Neuronal stem cell (in vitro differentiated cells): ENCODE measurements at regions not wholly inside any gene's neighbourhood (a gene's known extent, or its start where the extent isn't known, plus 50 kb on each side); places are given as distances from the start of the nearest gene placed in this dataset.
A peak's percentile ranks its signal among the peaks of the same experiment; 100 is the strongest.

ENCODE experiments used
- DNase-seq: peaks from one replicate; pipeline ENCODE4 v3.0.0-alpha.2; 2013; ENCODE audit warnings: low spot score
- H2AFZ ChIP-seq: one replicate; pipeline ENCODE4 v1.6.1; 2013; ENCODE audit warnings: mild to moderate bottlenecking, low read length, inconsistent platforms
- H2AK5ac ChIP-seq: 2 replicates; pipeline ENCODE4 v1.6.1; 2013; ENCODE audit warnings: low read depth, mild to moderate bottlenecking, inconsistent platforms, low read length, moderate library complexity, mixed read lengths
- H2BK120ac ChIP-seq: 2 replicates; pipeline ENCODE4 v1.6.1; 2013; ENCODE audit warnings: low read depth, mild to moderate bottlenecking, inconsistent platforms, low read length, moderate library complexity, mixed read lengths
- H2BK12ac ChIP-seq: one replicate; pipeline ENCODE4 v1.6.1; 2013; ENCODE audit warnings: low read length, inconsistent platforms
- H2BK15ac ChIP-seq: 2 replicates; pipeline ENCODE4 v1.6.1; 2013; ENCODE audit warnings: mild to moderate bottlenecking, low read length, inconsistent platforms, mixed read lengths
- H2BK5ac ChIP-seq: one replicate; pipeline ENCODE4 v1.6.1; 2013; ENCODE audit warnings: inconsistent platforms, mild to moderate bottlenecking, low read length, moderate library complexity
- H3K14ac ChIP-seq: one replicate; pipeline ENCODE4 v1.6.1; 2013; ENCODE audit warnings: low read length, inconsistent platforms
- H3K18ac ChIP-seq: 2 replicates; pipeline ENCODE4 v1.6.1; 2013; ENCODE audit warnings: low read length, inconsistent platforms
- H3K23ac ChIP-seq: 2 replicates; pipeline ENCODE4 v1.6.1; 2013; ENCODE audit warnings: low read depth, mild to moderate bottlenecking, mixed read lengths, low read length, inconsistent platforms; ENCODE audit not compliant: poor library complexity
- H3K27ac ChIP-seq: replicated peaks from 3 replicates; pipeline ENCODE4 v1.5.1; 2013; ENCODE audit warnings: low read length, inconsistent platforms
- H3K27me3 ChIP-seq, 3 experiments: 2 replicates each; pipeline ENCODE4 v1.6.1; 2013; ENCODE audit warnings: low read length in 3 of 3, mild to moderate bottlenecking in 2 of 3, inconsistent platforms in 1 of 3, low read depth in 1 of 3, mixed read lengths in 1 of 3, moderate library complexity in 1 of 3; ENCODE audit not compliant: control insufficient read depth in 3 of 3, insufficient read depth in 3 of 3
- H3K36me3 ChIP-seq, 2 donors: replicated peaks in 1 of 2; 2 replicates each; pipeline ENCODE4 v1.6.1; 2013; ENCODE audit warnings: low read length in 2 of 2; ENCODE audit not compliant: control insufficient read depth in 2 of 2, insufficient read depth in 2 of 2
- H3K4ac ChIP-seq: 2 replicates; pipeline ENCODE4 v1.6.1; 2013; ENCODE audit warnings: inconsistent platforms, mild to moderate bottlenecking, low read length, moderate library complexity
- H3K4me1 ChIP-seq, 2 donors: 1 replicate in 1 of 2; 2 replicates in 1 of 2; pipeline ENCODE4 v1.6.1; 2013; ENCODE audit warnings: low read length in 2 of 2, low read depth in 1 of 2; ENCODE audit not compliant: control insufficient read depth in 2 of 2, insufficient read depth in 1 of 2
- H3K4me2 ChIP-seq: one replicate; pipeline ENCODE4 v1.6.1; 2013; ENCODE audit warnings: mild to moderate bottlenecking, low read length, inconsistent platforms; ENCODE audit not compliant: insufficient read depth, poor library complexity, severe bottlenecking
- H3K4me3 ChIP-seq, 2 donors: 2 replicates each; pipeline ENCODE4 v1.5.1; 2013; ENCODE audit warnings: low read length in 2 of 2, mild to moderate bottlenecking in 2 of 2, inconsistent platforms in 1 of 2, moderate library complexity in 1 of 2
- H3K79me1 ChIP-seq: one replicate; pipeline ENCODE4 v1.6.1; 2013; ENCODE audit warnings: low read depth, mild to moderate bottlenecking, inconsistent platforms, low read length, moderate library complexity
- H3K9ac ChIP-seq: one replicate; pipeline ENCODE4 v1.6.1; 2013; ENCODE audit warnings: mild to moderate bottlenecking, low read depth, low read length, inconsistent platforms; ENCODE audit not compliant: poor library complexity
- H3K9me3 ChIP-seq, 2 donors: replicated peaks in 1 of 2; 2 replicates each; pipeline versions ENCODE3 to v1.6.1; 2013; ENCODE audit warnings: low read length in 2 of 2, mild to moderate bottlenecking in 2 of 2, inconsistent platforms in 1 of 2, low read depth in 1 of 2, mixed read lengths in 1 of 2, moderate library complexity in 1 of 2; ENCODE audit not compliant: control insufficient read depth in 2 of 2, insufficient read depth in 1 of 2
- H4K8ac ChIP-seq: one replicate; pipeline ENCODE4 v1.6.1; 2013; ENCODE audit warnings: low read depth, mild to moderate bottlenecking, inconsistent platforms, low read length, moderate library complexity
- H4K91ac ChIP-seq: one replicate; pipeline ENCODE4 v1.6.1; 2013; ENCODE audit warnings: low read length, low read depth, mild to moderate bottlenecking, inconsistent platforms; ENCODE audit not compliant: poor library complexity
- WGBS, 2 donors: extraction: QIAGEN DNeasy Blood & Tissue Kit; methylation state at CpG; one replicate each; pipeline ENCODE4 v1.1.7; 2013; ENCODE audit warnings: missing lambda C conversion rate in 2 of 2, mixed read lengths in 1 of 2; ENCODE audit not compliant: insufficient read length in 2 of 2, insufficient replicate concordance in 1 of 2; ENCODE audit errors: extremely low coverage in 2 of 2; 5-methylcytosine and 5-hydroxymethylcytosine counted together

DNA sequence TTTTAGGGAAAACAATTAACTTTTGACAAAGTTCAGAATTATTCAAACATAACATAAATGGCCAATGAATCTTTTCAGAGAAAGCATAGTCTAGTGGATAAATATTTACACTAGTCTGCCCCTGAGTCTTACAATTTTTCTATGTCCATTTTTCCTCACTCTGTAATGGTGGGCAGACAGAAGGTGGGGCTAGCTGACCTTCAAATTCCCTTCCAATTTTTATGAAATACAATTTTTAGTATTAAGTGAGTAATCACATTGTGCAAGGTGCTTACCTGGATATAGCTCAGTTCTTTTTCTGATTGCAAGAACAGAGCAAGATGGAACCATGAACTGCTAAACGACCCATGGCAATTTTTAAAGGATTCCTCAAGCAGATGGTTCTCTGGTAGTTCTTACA is 441.7 kb upstream of the NR2F2 start:
- no peak overlapping the region for H3K18ac ChIP-seq

GRCh38 chr15:95894407-95894956 is 436.0 kb upstream of the NR2F2 start:
- Histone ChIP-seq H4K8ac (no peak overlapping the region), H3K4me1 (peaks cover 0 to 1% of the 10 kb centered on the region in 2 donors), H3K4me2 (no peak overlapping the region), H3K9ac (no peak overlapping the region), H2BK12ac (no peak overlapping the region), H3K18ac (no peak overlapping the region), H3K4ac (no peak overlapping the region), H2AFZ (peak overlapping the region; percentile 37), H3K79me1 (no peaks in the 10 kb centered on the region), H2AK5ac (no peak overlapping the region), H3K23ac (no peak overlapping the region), H3K4me3 (no peak overlapping the region), H4K91ac (no peak overlapping the region), H3K27ac (no peak overlapping the region), H2BK120ac (no peak overlapping the region), H2BK15ac (no peak overlapping the region), H3K14ac (no peak overlapping the region), H2BK5ac (no peak overlapping the region), H3K27me3 (no peaks in the 10 kb centered on the region), H3K9me3 (no peaks in the 10 kb centered on the region), H3K36me3 (no peaks in the 10 kb centered on the region)
- DNase-seq, result no peak
- WGBS, 2 donors, result no CpG with 5 or more reads among the region's 2 CpGs

More for the DNA sequence above, 441.7 kb upstream of the NR2F2 start:
- Histone ChIP-seq H3K79me1 (no peaks in the 10 kb centered on the region), H3K27me3 (no peaks in the 10 kb centered on the region), H4K8ac (no peak overlapping the region), H3K36me3 (no peaks in the 10 kb centered on the region), H3K4me3 (no peak overlapping the region), H3K4me1 (peaks cover 3 to 5% of the 10 kb centered on the region in 2 donors), H3K27ac (no peak overlapping the region), H2AK5ac (no peak overlapping the region), H3K9me3 (no peaks in the 10 kb centered on the region), H3K9ac (no peak overlapping the region), H3K4me2 (no peak overlapping the region), H3K4ac (no peak overlapping the region), H3K14ac (no peak overlapping the region), H2BK12ac (no peak overlapping the region), H2AFZ (no peak overlapping the region), H3K23ac (no peak overlapping the region), H2BK15ac (no peak overlapping the region), H2BK5ac (no peak overlapping the region), H4K91ac (no peak overlapping the region), H2BK120ac (no peak overlapping the region)
- WGBS, 2 donors, result no CpG with 5 or more reads among the region's 1 CpG
- no peak for DNase-seq

- Histone ChIP-seq H3K4me2 (no peak overlapping the region), H2BK5ac (no peak overlapping the region), H4K8ac (no peak overlapping the region), H3K4me3 (no peak overlapping the region), H3K14ac (no peak overlapping the region), H3K18ac (no peak overlapping the region), H3K27ac (no peak overlapping the region), H2BK15ac (no peak overlapping the region), H3K23ac (no peak overlapping the region), H4K91ac (no peak overlapping the region), H3K9ac (no peak overlapping the region), H3K9me3 (no peaks in the 10 kb centered on the region), H3K4ac (no peak overlapping the region), H3K79me1 (no peaks in the 10 kb centered on the region), H2AK5ac (no peak overlapping the region), H2AFZ (no peak overlapping the region), H2BK12ac (no peak overlapping the region), H3K36me3 (no peaks in the 10 kb centered on the region), H3K4me1 (peaks cover 0 to 1% of the 10 kb centered on the region in 2 donors), H2BK120ac (no peak overlapping the region), H3K27me3 (no peaks in the 10 kb centered on the region)
- no peak for DNase-seq
These were observed 435.0 kb upstream of the NR2F2 start for GRCh38 chr15:95895508-95895907.

GRCh38 chr15:95897651-95898050 is 432.8 kb upstream of the NR2F2 start:
- H2AFZ ChIP-seq, result no peak overlapping the region
- no peaks in the 10 kb centered on the region for H3K27me3 ChIP-seq
- H2BK15ac ChIP-seq, result no peak overlapping the region

More at GRCh38 chr15:95897651-95898050, 432.8 kb upstream of the NR2F2 start:
- H3K4me1 ChIP-seq, result peaks cover 1 to 6% of the 10 kb centered on the region in 2 donors
- no peak overlapping the region for H3K14ac ChIP-seq
- no peak for DNase-seq
- no peak overlapping the region for H2AK5ac ChIP-seq
- no peaks in the 10 kb centered on the region for H3K79me1 ChIP-seq
- no peak overlapping the region for H2BK12ac ChIP-seq
- no peak overlapping the region for H4K91ac ChIP-seq
- H3K23ac ChIP-seq, result no peak overlapping the region
- no CpG with 5 or more reads among the region's 2 CpGs for WGBS, 2 donors
- no peak overlapping the region for H2BK120ac ChIP-seq
- no peak overlapping the region for H2BK5ac ChIP-seq
- no peaks in the 10 kb centered on the region for H3K9me3 ChIP-seq
- H4K8ac ChIP-seq, result no peak overlapping the region
- H3K4me3 ChIP-seq, result no peak overlapping the region
- H3K27ac ChIP-seq, result no peak overlapping the region
- H3K4ac ChIP-seq, result no peak overlapping the region
- no peak overlapping the region for H3K9ac ChIP-seq
- no peaks in the 10 kb centered on the region for H3K36me3 ChIP-seq
- H3K18ac ChIP-seq, result no peak overlapping the region
- H3K4me2 ChIP-seq, result no peak overlapping the region
